IMR-90 (cell line): ENCODE measurements at regions not wholly inside any gene's neighbourhood (a gene's known extent, or its start where the extent isn't known, plus 50 kb on each side); places are given as distances from the start of the nearest gene placed in this dataset.

Experiments
- ATAC-seq: fragments of 200-7000 bp; cut with Tn5 transposase; 2 replicates; pipeline ENCODE4 v1.9.1; 2020; ENCODE audit warnings: low read depth, mild to moderate bottlenecking, moderate library complexity
- BruUV-seq: library from RNA; stranded (reverse); fragments of 400-500 nt; replicated peaks from 2 replicates; lab custom pipeline; 2021; lab: Mats Ljungman, UMichigan
- CTCF ChIA-PET: fragments of 300-600 bp; formaldehyde crosslinking; extraction: SDS; loops from one replicate; lab custom pipeline; 2021; ENCODE audit warnings: antibody characterized with exemption; lab: Yijun Ruan, JAX
- POLR2A ChIA-PET: fragments of 300-600 bp; sonication (Branson Sonifier 250); formaldehyde crosslinking; loops from one replicate; lab custom pipeline; 2022; ENCODE audit warnings: antibody characterized with exemption; ENCODE audit not compliant: unreplicated experiment; lab: Charles Lee
- DNase-seq: peaks from one replicate; pipeline ENCODE4 v3.0.0; 2013
- H2AFZ ChIP-seq: replicated peaks from 2 replicates; pipeline ENCODE3; 2013; ENCODE audit warnings: low read length, mild to moderate bottlenecking; ENCODE audit not compliant: poor library complexity
- H2AK5ac ChIP-seq: 2 replicates; pipeline ENCODE4 v1.6.1; 2013; ENCODE audit warnings: low read depth, low read length, inconsistent platforms
- H2AK9ac ChIP-seq: replicated peaks from 2 replicates; pipeline ENCODE3; 2013; ENCODE audit warnings: mild to moderate bottlenecking, low read depth, low read length, moderate library complexity; ENCODE audit not compliant: poor library complexity
- H2BK120ac ChIP-seq: 2 replicates; pipeline ENCODE4 v1.6.1; 2013; ENCODE audit warnings: low read depth, low read length, inconsistent platforms
- H2BK15ac ChIP-seq: 3 replicates; pipeline ENCODE4 v1.6.1; 2013; ENCODE audit warnings: low read depth, low read length, inconsistent platforms
- H2BK20ac ChIP-seq: 2 replicates; pipeline ENCODE4 v1.6.1; 2013; ENCODE audit warnings: low read depth, mild to moderate bottlenecking, inconsistent platforms, low read length, moderate library complexity
- H2BK5ac ChIP-seq: 2 replicates; pipeline ENCODE4 v1.6.1; 2013; ENCODE audit warnings: mild to moderate bottlenecking, low read depth, low read length, inconsistent platforms; ENCODE audit not compliant: poor library complexity, severe bottlenecking
- H3K14ac ChIP-seq: replicated peaks from 2 replicates; pipeline ENCODE4 v1.6.1; 2013; ENCODE audit warnings: low read depth, low read length, inconsistent platforms
- H3K18ac ChIP-seq: 2 replicates; pipeline ENCODE4 v1.6.1; 2013; ENCODE audit warnings: low read depth, low read length, control low read depth
- H3K23ac ChIP-seq: 2 replicates; pipeline ENCODE4 v1.6.1; 2013; ENCODE audit warnings: low read depth, low read length, inconsistent platforms
- H3K27ac ChIP-seq: 2 replicates; pipeline ENCODE4 v1.5.1; 2013; ENCODE audit warnings: mild to moderate bottlenecking, control low read depth, low read length; ENCODE audit not compliant: insufficient read depth
- H3K27me3 ChIP-seq: 2 replicates; pipeline ENCODE4 v1.6.1; 2013; ENCODE audit warnings: low read length; ENCODE audit not compliant: control insufficient read depth, insufficient read depth
- H3K36me3 ChIP-seq: 2 replicates; pipeline ENCODE4 v1.6.1; 2013; ENCODE audit warnings: low read length, mixed read lengths; ENCODE audit not compliant: control insufficient read depth, insufficient read depth
- H3K4ac ChIP-seq: 2 replicates; pipeline ENCODE4 v1.6.1; 2013; ENCODE audit warnings: low read depth, low read length, inconsistent platforms
- H3K4me1 ChIP-seq: 2 replicates; pipeline ENCODE4 v1.6.1; 2013; ENCODE audit warnings: low read length, mixed read lengths; ENCODE audit not compliant: control insufficient read depth, insufficient read depth
- H3K4me2 ChIP-seq: 2 replicates; pipeline ENCODE4 v1.6.1; 2013; ENCODE audit warnings: low read depth, mild to moderate bottlenecking, control low read depth, low read length, moderate library complexity
- H3K4me3 ChIP-seq: 2 replicates; pipeline ENCODE4 v1.5.1; 2013; ENCODE audit warnings: low read depth, mild to moderate bottlenecking, control low read depth, low read length, moderate library complexity; ENCODE audit not compliant: insufficient read depth
- H3K56ac ChIP-seq: 2 replicates; pipeline ENCODE4 v1.6.1; 2013; ENCODE audit warnings: low read length, inconsistent platforms; ENCODE audit not compliant: insufficient read depth; ENCODE audit errors: extremely low read depth
- H3K79me1 ChIP-seq, 2 experiments: 2 replicates each; pipeline ENCODE4 v1.6.1; 2013; ENCODE audit warnings: low read length in 2 of 2, inconsistent platforms in 1 of 2, low read depth in 1 of 2
- H3K9ac ChIP-seq: 2 replicates; pipeline ENCODE4 v1.6.1; 2013; ENCODE audit warnings: low read depth, low read length, control low read depth
- H3K9me1 ChIP-seq: 2 replicates; pipeline ENCODE4 v1.6.1; 2013; ENCODE audit warnings: low read length, inconsistent platforms; ENCODE audit not compliant: insufficient read depth
- H3K9me3 ChIP-seq: 2 replicates; pipeline ENCODE4 v1.6.1; 2013; ENCODE audit warnings: low read length; ENCODE audit not compliant: control insufficient read depth, insufficient read depth
- H4K20me1 ChIP-seq: 2 replicates; pipeline ENCODE4 v1.6.1; 2013; ENCODE audit warnings: low read length, inconsistent platforms; ENCODE audit not compliant: insufficient read depth
- H4K5ac ChIP-seq: 2 replicates; pipeline ENCODE4 v1.6.1; 2013; ENCODE audit warnings: mild to moderate bottlenecking, low read depth, low read length, control low read depth
- H4K8ac ChIP-seq, 2 experiments: 2 replicates each; pipeline ENCODE4 v1.6.1; 2013; ENCODE audit warnings: low read depth in 2 of 2, low read length in 2 of 2, control low read depth in 1 of 2, inconsistent platforms in 1 of 2
- H4K91ac ChIP-seq: 2 replicates; pipeline ENCODE4 v1.6.1; 2013; ENCODE audit warnings: low read depth, low read length, inconsistent platforms; ENCODE audit not compliant: insufficient read depth
- CHD1 ChIP-seq: IDR thresholded peaks from 2 replicates; pipeline ENCODE4 v1.6.1; 2012; ENCODE audit warnings: low read depth, low read length, improper control_type of control experiment
- CTCF ChIP-seq: conservative IDR thresholded peaks from 2 replicates; pipeline ENCODE4 v1.5.1; 2012; ENCODE audit warnings: mild to moderate bottlenecking, low read depth, low read length, improper control_type of control experiment
- ELK1 ChIP-seq: fragments of 150-350 bp; IDR thresholded peaks from 2 replicates; pipeline ENCODE4 v1.6.1; 2016; ENCODE audit warnings: low read depth, mild to moderate bottlenecking, low read length, moderate library complexity, borderline replicate concordance
- FOS ChIP-seq: fragments of 150-350 bp; IDR thresholded peaks from 2 replicates; pipeline ENCODE4 v1.6.1; 2016; ENCODE audit warnings: low read depth, low read length
- MAFK ChIP-seq: IDR thresholded peaks from 2 replicates; pipeline ENCODE4 v1.6.1; 2012; ENCODE audit warnings: low read depth, low read length, improper control_type of control experiment
- NFE2L2 ChIP-seq: fragments of 150-350 bp; IDR thresholded peaks from 2 replicates; pipeline ENCODE4 v1.6.1; 2016; ENCODE audit warnings: low read depth, mild to moderate bottlenecking, low read length
- RAD21 ChIP-seq: IDR thresholded peaks from 2 replicates; pipeline ENCODE4 v1.6.1; 2012; ENCODE audit warnings: low read length, improper control_type of control experiment
- RCOR1 ChIP-seq: IDR thresholded peaks from 2 replicates; pipeline ENCODE4 v1.6.1; 2012; ENCODE audit warnings: mild to moderate bottlenecking, low read length, improper control_type of control experiment; ENCODE audit not compliant: insufficient replicate concordance
- USF2 ChIP-seq: fragments of 150-350 bp; IDR thresholded peaks from 2 replicates; pipeline ENCODE4 v1.6.1; 2017; ENCODE audit warnings: mild to moderate bottlenecking, antibody characterized with exemption, low read length, low read depth
- WGBS, 2 experiments: methylation state at CpG; one replicate each; pipeline versions ENCODE4 v1.1.5 to v1.1.7; 2013; ENCODE audit warnings: missing lambda C conversion rate in 2 of 2; ENCODE audit not compliant: insufficient read length in 1 of 2; ENCODE audit errors: extremely low coverage in 2 of 2; 5-methylcytosine and 5-hydroxymethylcytosine counted together
- dilution Hi-C: fragments of 300-500 bp; cut with HindIII; formaldehyde crosslinking; loops from one replicate; pipeline ENCODE4 v1.14.3; 2018; ENCODE audit warnings: low sequenced_read_pairs; ENCODE audit not compliant: unreplicated experiment
- in situ Hi-C: fragments of 300-500 bp; cut with MboI; formaldehyde crosslinking; loops from 3 replicates; pipeline ENCODE4 v1.14.3; 2019; ENCODE audit warnings: low sequenced_read_pairs, inconsistent platforms, mixed read lengths
- intact Hi-C: fragments of 100-400 bp; cut with micrococcal nuclease; formaldehyde crosslinking; loops from 2 replicates; pipeline ENCODE4 v1.10.0; 2022

GRCh38 chr4:4637710-4638109, 95.9 kb upstream of the STX18 start:
- TF ChIP-seq NFE2L2 (no peak), MAFK (no peak), RCOR1 (no peak), CHD1 (no peak), FOS (no peak), RAD21 (no peak), CTCF (no peak), USF2 (no peak), ELK1 (no peak)
- 93% methylated on average over 3 of the region's 5 CpGs; no CpG with 5 or more reads in 1 of the 2 experiments for WGBS, 2 experiments
- Histone ChIP-seq H3K36me3 (no peaks in the 10 kb centered on the region), H3K14ac (no peak overlapping the region), H2BK5ac (no peak overlapping the region), H3K79me1 (no peaks in the 10 kb centered on the region), H4K20me1 (no peaks in the 10 kb centered on the region), H3K4me3 (no peak overlapping the region), H3K9me1 (no peaks in the 10 kb centered on the region), H2AK5ac (no peak overlapping the region), H3K27ac (no peak overlapping the region), H3K4ac (no peak overlapping the region), H4K91ac (no peak overlapping the region), H3K4me2 (no peak overlapping the region), H3K56ac (no peak overlapping the region), H3K9me3 (no peaks in the 10 kb centered on the region), H3K9ac (no peak overlapping the region), H4K5ac (no peak overlapping the region), H3K27me3 (peaks cover 2% of the 10 kb centered on the region; the same call in 1 of the 2 replicates), H2AK9ac (no peak overlapping the region), H4K8ac (no peak overlapping the region), H3K23ac (no peak overlapping the region), H2BK20ac (no peak overlapping the region), H2BK120ac (no peak overlapping the region), H2BK15ac (no peak overlapping the region), H3K4me1 (peaks cover 4% of the 10 kb centered on the region; the same call in 1 of the 2 replicates), H3K18ac (no peak overlapping the region), H2AFZ (no peak overlapping the region)
- ChIA-PET POLR2A (no interaction called here), CTCF (no interaction called here)
- DNase-seq (no peak), ATAC-seq (no peak)
- in situ Hi-C loops (no loop called here), dilution Hi-C loops (no loop called here), intact Hi-C loops (no loop called here)
- BruUV-seq, result no TSS peak
